T-helper 2 cell treated with Interferon-gamma antibody and Interleukin-4, amounts not matched to agents 5 μg/mL and 100 μg/mL, for 36 hours (primary cell): ENCODE measurements at regions not wholly inside any gene's neighbourhood (a gene's known extent, or its start where the extent isn't known, plus 50 kb on each side); places are given as distances from the start of the nearest gene placed in this dataset.
"Not testable (repeated sequence)": the region's sequence is repeated elsewhere in the genome, so short reads cannot be mapped to it uniquely, and the experiment has no call there.

Experiments used
- DNase-seq: peaks from one replicate; pipeline ENCODE4 v3.0.0; 2021; ENCODE audit warnings: low spot score
- H3K27ac Mint-ChIP-seq: one replicate; pipeline ENCODE4 v1.8.0; 2021; ENCODE audit warnings: mild to moderate bottlenecking, mixed read lengths
- H3K27me3 Mint-ChIP-seq: one replicate; pipeline ENCODE4 v1.8.0; 2021; ENCODE audit warnings: low read depth, mixed read lengths
- H3K36me3 Mint-ChIP-seq: one replicate; pipeline ENCODE4 v1.8.0; 2021; ENCODE audit warnings: low read depth, mixed read lengths
- H3K4me1 Mint-ChIP-seq: one replicate; pipeline ENCODE4 v1.8.0; 2021; ENCODE audit warnings: low read depth, mixed read lengths
- H3K4me3 Mint-ChIP-seq: one replicate; pipeline ENCODE4 v1.8.0; 2022; ENCODE audit warnings: mild to moderate bottlenecking, moderate library complexity, mixed read lengths
- H3K9me3 Mint-ChIP-seq: one replicate; pipeline ENCODE4 v1.8.0; 2021; ENCODE audit warnings: mixed read lengths

DNA sequence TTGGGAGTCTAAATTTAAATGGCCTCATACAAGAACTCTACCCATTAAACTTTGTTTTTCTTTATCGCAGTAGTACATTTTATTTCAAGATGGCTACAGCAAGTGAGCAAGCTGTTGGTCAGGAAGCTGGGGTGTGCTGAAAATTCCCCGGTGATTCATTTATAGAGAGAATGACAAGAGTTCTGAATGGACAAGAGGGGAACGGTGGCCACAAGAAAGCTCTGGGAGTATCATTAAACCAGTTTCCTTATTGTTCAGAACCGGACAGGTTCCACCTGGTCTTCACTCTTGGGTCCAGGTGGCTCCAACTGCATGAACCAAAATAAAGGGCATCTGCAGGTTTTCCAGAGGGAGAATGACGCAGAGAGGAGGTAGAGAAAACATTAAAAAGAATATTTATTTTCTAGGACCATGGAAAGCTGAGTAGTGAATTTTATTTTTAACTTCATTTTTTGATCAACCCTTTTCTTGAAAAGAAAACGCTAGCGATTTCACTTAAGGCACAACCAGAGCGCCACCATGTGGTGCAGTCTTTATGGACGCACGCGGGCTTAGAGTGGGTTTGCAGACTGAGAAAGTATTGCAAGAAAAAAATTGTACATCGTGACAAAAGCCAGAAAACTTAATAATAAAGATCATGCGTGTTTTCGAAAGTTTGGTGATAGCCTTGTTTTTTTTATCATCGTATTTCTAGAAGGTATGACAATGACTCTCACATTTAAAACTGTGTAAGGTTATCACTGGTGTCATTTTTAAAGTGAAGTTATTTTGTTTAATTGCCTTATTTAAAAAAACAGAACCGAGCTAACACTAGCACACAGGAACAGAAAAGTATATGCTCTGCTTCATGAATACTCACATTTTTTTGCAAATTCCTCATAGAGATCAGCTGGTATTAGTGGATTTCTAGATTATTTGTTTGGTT, 97.9 kb upstream of the NOL4 start:
- Mint-ChIP-seq H3K4me3 (no peak overlapping the region), H3K36me3 (no peaks in the 10 kb centered on the region), H3K27me3 (no peaks in the 10 kb centered on the region), H3K27ac (no peak overlapping the region), H3K9me3 (peaks cover 5% of the 10 kb centered on the region), H3K4me1 (no peaks in the 10 kb centered on the region)
- no peak for DNase-seq

- Mint-ChIP-seq H3K27me3 (no peaks in the 10 kb centered on the region), H3K27ac (no peak overlapping the region), H3K4me1 (no peaks in the 10 kb centered on the region), H3K9me3 (peaks cover 14% of the 10 kb centered on the region), H3K36me3 (no peaks in the 10 kb centered on the region), H3K4me3 (no peak overlapping the region)
- DNase-seq = no peak
Measured at GRCh38 chr18:34329840-34330239, 105.1 kb upstream of the NOL4 start.

DNA sequence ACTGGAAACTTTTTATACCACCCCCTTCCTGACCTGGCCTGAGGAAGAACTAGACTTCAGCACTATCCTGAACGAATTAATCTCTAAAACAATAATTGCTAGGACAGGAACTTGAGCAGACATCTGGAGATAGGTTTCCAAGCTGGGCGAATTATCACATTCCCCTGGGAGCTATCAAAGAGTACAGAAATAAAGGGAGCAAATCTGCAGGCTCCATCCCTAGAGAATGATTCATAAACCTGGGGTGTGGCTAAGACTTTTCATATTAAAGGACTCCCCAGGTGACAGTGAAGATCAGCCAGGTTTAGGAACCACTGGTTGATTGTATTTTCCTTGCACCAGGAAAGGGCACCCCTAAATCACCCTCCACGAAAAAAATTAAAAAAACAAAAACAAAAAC, 105.6 kb upstream of the NOL4 start:
- Mint-ChIP-seq H3K4me3 (no peak overlapping the region), H3K4me1 (no peaks in the 10 kb centered on the region), H3K27me3 (no peaks in the 10 kb centered on the region), H3K36me3 (no peaks in the 10 kb centered on the region), H3K9me3 (peaks cover 14% of the 10 kb centered on the region), H3K27ac (no peak overlapping the region)
- DNase-seq = no peak

DNA sequence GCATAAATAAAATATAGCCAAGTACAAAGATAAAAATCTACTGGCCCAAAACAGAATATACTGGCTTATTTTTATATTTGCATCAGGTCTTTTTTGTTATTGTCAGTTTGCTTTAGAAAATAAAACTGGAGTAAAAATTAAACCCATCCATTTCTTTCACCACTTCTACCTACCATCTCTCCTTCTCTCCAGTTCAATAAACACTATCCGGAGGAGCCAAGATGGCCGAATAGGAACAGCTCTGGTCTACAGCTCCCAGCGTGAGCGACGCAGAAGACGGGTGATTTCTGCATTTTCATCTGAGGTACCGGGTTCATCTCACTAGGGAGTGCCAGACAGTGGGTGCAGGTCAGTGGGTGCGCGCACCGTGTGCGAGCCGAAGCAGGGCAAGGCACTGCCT, 106.2 kb upstream of the NOL4 start:
- not testable (repeated sequence) for DNase-seq, H3K4me1 Mint-ChIP-seq, H3K27ac Mint-ChIP-seq, H3K27me3 Mint-ChIP-seq, H3K4me3 Mint-ChIP-seq, H3K36me3 Mint-ChIP-seq
- peaks cover 11% of the 10 kb centered on the region for H3K9me3 Mint-ChIP-seq

GRCh38 chr18:34331343-34331742, 106.6 kb upstream of the NOL4 start:
- H3K36me3 Mint-ChIP-seq, H3K4me1 Mint-ChIP-seq, H3K4me3 Mint-ChIP-seq, H3K9me3 Mint-ChIP-seq, H3K27me3 Mint-ChIP-seq, DNase-seq, H3K27ac Mint-ChIP-seq: not testable (repeated sequence)

DNA sequence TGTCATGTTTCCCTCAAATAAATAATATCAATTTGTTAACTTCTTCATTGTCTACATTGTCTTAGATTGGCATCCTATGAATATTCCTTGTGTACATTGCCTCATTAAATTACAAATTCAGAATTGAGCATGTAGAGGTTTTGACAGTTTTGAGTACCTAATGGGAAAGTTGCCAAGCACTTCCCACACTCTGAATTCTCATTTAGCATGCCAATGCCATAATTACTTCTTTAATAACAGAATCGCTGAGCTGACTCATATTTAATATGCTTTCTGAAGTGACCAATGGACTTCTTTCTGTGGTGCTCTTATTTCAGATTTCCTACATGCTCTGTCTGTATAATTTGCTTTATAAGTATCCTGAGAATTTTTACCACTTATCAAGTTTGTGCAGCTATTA, 114.4 kb upstream of the NOL4 start:
- H3K4me1 Mint-ChIP-seq = no peaks in the 10 kb centered on the region
- no peak overlapping the region for H3K4me3 Mint-ChIP-seq
- no peak overlapping the region for H3K27ac Mint-ChIP-seq
- H3K27me3 Mint-ChIP-seq = no peaks in the 10 kb centered on the region
- no peaks in the 10 kb centered on the region for H3K36me3 Mint-ChIP-seq
- DNase-seq = no peak
- no peaks in the 10 kb centered on the region for H3K9me3 Mint-ChIP-seq

DNA sequence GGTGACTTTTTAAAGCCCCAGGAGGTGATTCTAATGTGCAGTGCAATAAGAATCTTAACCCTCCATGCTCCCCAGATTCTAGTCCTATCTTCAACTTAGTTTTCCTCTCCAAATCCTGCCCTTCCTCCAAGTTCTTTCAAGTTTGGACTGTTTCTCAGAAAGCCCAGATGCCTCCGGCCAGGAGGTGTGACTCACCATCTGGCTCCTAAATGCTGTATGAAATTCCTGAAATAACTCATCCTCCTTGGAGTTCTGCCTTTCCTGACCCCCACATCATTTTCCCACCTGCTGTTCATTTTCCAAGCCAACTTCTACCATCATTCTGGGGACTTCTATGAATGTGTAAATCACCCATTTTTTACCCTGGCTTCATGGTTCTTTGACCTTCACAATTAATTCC, 118.2 kb upstream of the NOL4 start:
- H3K4me1 Mint-ChIP-seq = no peaks in the 10 kb centered on the region
- DNase-seq = no peak
- no peaks in the 10 kb centered on the region for H3K27me3 Mint-ChIP-seq
- H3K4me3 Mint-ChIP-seq = no peak overlapping the region
- no peaks in the 10 kb centered on the region for H3K36me3 Mint-ChIP-seq
- no peaks in the 10 kb centered on the region for H3K9me3 Mint-ChIP-seq
- H3K27ac Mint-ChIP-seq = no peak overlapping the region

GRCh38 chr18:34345738-34346137, 121.0 kb upstream of the NOL4 start:
- Mint-ChIP-seq H3K9me3 (peaks cover 3% of the 10 kb centered on the region), H3K27me3 (no peaks in the 10 kb centered on the region), H3K27ac (no peak overlapping the region), H3K4me3 (no peak overlapping the region), H3K4me1 (no peaks in the 10 kb centered on the region), H3K36me3 (no peaks in the 10 kb centered on the region)
- DNase-seq = no peak

DNA sequence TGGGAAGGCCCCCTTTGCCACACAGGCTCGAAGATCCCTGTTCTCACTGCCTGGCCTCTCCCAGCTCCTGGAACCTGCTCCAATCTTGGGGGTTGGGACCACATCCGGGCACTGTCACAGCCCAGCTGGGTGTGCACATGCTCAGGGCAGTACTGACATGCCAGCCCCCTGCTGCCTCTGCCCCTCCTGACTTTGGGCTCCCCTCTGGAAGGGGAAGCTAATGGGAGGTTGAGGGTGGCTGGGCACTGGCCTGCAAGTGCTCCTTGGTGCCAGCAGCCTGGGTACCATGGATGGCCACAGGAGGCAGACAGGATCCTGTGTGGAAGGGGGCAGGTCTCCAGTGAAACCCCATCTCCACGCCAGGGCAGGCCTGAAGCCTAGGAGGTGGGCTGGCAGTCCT, 126.1 kb upstream of the NOL4 start:
- no peaks in the 10 kb centered on the region for H3K36me3 Mint-ChIP-seq
- H3K27me3 Mint-ChIP-seq = no peaks in the 10 kb centered on the region
- H3K4me1 Mint-ChIP-seq = no peaks in the 10 kb centered on the region
- H3K4me3 Mint-ChIP-seq = no peak overlapping the region
- peaks cover 3% of the 10 kb centered on the region for H3K9me3 Mint-ChIP-seq
- no peak overlapping the region for H3K27ac Mint-ChIP-seq
- DNase-seq = no peak

GRCh38 chr18:34352385-34353163, 127.9 kb upstream of the NOL4 start:
- H3K4me3 Mint-ChIP-seq = no peak overlapping the region
- no peaks in the 10 kb centered on the region for H3K4me1 Mint-ChIP-seq
- H3K27me3 Mint-ChIP-seq = no peaks in the 10 kb centered on the region
- H3K27ac Mint-ChIP-seq = no peak overlapping the region
- peaks cover 12% of the 10 kb centered on the region for H3K9me3 Mint-ChIP-seq
- no peaks in the 10 kb centered on the region for H3K36me3 Mint-ChIP-seq
- no peak for DNase-seq

DNA sequence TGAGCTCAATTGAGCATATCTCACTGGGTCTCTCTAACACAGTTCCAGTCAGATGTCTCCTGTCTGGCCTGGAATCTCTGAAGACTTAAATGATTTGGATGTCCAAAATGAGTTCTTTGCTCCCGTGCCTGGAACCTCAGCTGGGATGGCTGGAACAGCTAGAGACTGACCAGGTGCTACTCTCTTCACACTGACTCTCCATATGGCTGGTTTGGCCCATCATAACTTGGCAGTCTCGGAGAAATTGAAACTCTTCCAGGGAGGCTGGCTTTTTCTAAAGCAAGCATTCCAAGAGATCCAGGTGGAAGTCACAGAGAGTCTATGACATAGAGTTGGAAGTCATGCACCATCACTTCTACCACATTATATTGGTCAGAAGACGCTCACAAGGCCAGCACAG, 129.6 kb upstream of the NOL4 start:
- Mint-ChIP-seq H3K4me3 (no peak overlapping the region), H3K27ac (no peak overlapping the region), H3K4me1 (no peaks in the 10 kb centered on the region), H3K27me3 (no peaks in the 10 kb centered on the region), H3K36me3 (no peaks in the 10 kb centered on the region), H3K9me3 (peaks cover 17% of the 10 kb centered on the region)
- DNase-seq = no peak

GRCh38 chr18:34357944-34358580, 133.3 kb upstream of the NOL4 start:
- H3K4me1 Mint-ChIP-seq = no peaks in the 10 kb centered on the region
- peaks cover 14% of the 10 kb centered on the region for H3K9me3 Mint-ChIP-seq
- DNase-seq = no peak
- H3K27ac Mint-ChIP-seq = no peak overlapping the region
- H3K36me3 Mint-ChIP-seq = no peaks in the 10 kb centered on the region
- no peaks in the 10 kb centered on the region for H3K27me3 Mint-ChIP-seq
- H3K4me3 Mint-ChIP-seq = no peak overlapping the region

DNA sequence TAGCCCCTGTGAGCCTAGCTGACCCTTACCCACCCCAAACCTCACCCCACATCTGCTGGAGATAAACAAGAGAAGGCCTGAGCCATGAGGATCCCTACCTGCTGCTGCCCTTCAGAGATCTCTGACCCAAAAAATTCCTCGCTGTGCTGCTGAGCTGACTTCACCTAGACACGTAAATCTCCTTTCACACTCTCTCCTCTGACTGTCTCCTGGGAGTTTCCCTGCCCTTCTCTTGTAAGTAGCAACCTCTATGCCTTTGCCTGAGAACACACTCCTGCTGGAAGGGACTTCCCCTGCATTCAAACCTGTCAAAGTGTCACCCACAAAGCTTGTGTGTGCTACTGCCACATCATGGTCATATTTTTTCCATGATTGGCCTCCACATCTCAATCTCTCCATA, 134.2 kb upstream of the NOL4 start:
- Mint-ChIP-seq H3K36me3 (no peaks in the 10 kb centered on the region), H3K4me1 (no peaks in the 10 kb centered on the region), H3K27ac (no peak overlapping the region), H3K9me3 (peaks cover 14% of the 10 kb centered on the region), H3K4me3 (no peak overlapping the region), H3K27me3 (no peaks in the 10 kb centered on the region)
- DNase-seq = no peak

GRCh38 chr18:34364699-34365098, 140.0 kb upstream of the NOL4 start:
- no peaks in the 10 kb centered on the region for H3K4me1 Mint-ChIP-seq

More at GRCh38 chr18:34364699-34365098, 140.0 kb upstream of the NOL4 start:
- Mint-ChIP-seq H3K27ac (no peak overlapping the region), H3K9me3 (no peaks in the 10 kb centered on the region), H3K4me3 (no peak overlapping the region), H3K36me3 (no peaks in the 10 kb centered on the region), H3K27me3 (no peaks in the 10 kb centered on the region)
- DNase-seq = no peak
